Osteocyte (in vitro differentiated cells): ENCODE measurements at regions not wholly inside any gene's neighbourhood (a gene's known extent, or its start where the extent isn't known, plus 50 kb on each side); places are given as distances from the start of the nearest gene placed in this dataset.

ENCODE experiments used
- DNase-seq: peaks from one replicate; pipeline ENCODE4 v3.0.0; 2021; ENCODE audit warnings: mixed read lengths; ENCODE audit not compliant: unreplicated experiment; ENCODE audit errors: extremely low spot score
- H3K27ac Mint-ChIP-seq: one replicate; pipeline ENCODE4 v1.8.0; 2021; ENCODE audit warnings: mild to moderate bottlenecking, mixed read lengths; ENCODE audit not compliant: unreplicated experiment
- H3K27me3 Mint-ChIP-seq: one replicate; pipeline ENCODE4 v1.8.0; 2021; ENCODE audit warnings: mixed read lengths; ENCODE audit not compliant: unreplicated experiment
- H3K36me3 Mint-ChIP-seq: one replicate; pipeline ENCODE4 v1.8.0; 2021; ENCODE audit warnings: mixed read lengths; ENCODE audit not compliant: unreplicated experiment
- H3K4me1 Mint-ChIP-seq: one replicate; pipeline ENCODE4 v1.8.0; 2021; ENCODE audit warnings: mixed read lengths; ENCODE audit not compliant: unreplicated experiment
- H3K4me3 Mint-ChIP-seq: one replicate; pipeline ENCODE4 v1.8.0; 2021; ENCODE audit warnings: mild to moderate bottlenecking, moderate library complexity, mixed read lengths; ENCODE audit not compliant: unreplicated experiment
- H3K9me3 Mint-ChIP-seq: one replicate; pipeline ENCODE4 v1.8.0; 2021; ENCODE audit warnings: mixed read lengths; ENCODE audit not compliant: unreplicated experiment
- TF ChIP-seq, protein P1 (sequence below): fragments of 200-600 bp; sonication (generic); IDR thresholded peaks from 2 replicates; pipeline ENCODE4 v1.5.0; 2021; ENCODE audit warnings: antibody characterized with exemption, mild to moderate bottlenecking, moderate library complexity

DNA sequence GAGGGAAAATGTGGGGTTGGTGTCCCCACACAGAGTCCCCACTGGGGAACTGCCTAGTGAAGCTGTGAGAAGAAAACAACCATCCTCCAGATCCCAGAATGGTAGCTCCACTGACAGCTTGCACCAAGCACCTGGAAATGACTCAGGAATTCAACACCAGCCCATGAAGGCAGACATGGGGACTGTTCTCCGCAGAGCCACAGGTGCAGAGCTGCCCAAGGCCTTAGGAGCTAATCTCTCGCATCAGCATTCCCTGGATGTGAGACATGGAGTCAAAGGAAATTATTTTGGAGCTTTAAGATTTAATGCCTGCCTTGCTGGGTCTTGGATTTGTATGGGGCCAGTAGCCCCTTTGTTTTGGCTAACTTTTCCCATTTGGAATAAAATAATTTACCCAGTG is 367.9 kb downstream of the FAM133A start:
- Mint-ChIP-seq H3K36me3 (no peaks in the 10 kb centered on the region), H3K4me3 (no peak overlapping the region), H3K27ac (no peak overlapping the region), H3K9me3 (peaks cover 33% of the 10 kb centered on the region), H3K27me3 (no peaks in the 10 kb centered on the region), H3K4me1 (no peaks in the 10 kb centered on the region)
- TF ChIP-seq, protein P1, sequence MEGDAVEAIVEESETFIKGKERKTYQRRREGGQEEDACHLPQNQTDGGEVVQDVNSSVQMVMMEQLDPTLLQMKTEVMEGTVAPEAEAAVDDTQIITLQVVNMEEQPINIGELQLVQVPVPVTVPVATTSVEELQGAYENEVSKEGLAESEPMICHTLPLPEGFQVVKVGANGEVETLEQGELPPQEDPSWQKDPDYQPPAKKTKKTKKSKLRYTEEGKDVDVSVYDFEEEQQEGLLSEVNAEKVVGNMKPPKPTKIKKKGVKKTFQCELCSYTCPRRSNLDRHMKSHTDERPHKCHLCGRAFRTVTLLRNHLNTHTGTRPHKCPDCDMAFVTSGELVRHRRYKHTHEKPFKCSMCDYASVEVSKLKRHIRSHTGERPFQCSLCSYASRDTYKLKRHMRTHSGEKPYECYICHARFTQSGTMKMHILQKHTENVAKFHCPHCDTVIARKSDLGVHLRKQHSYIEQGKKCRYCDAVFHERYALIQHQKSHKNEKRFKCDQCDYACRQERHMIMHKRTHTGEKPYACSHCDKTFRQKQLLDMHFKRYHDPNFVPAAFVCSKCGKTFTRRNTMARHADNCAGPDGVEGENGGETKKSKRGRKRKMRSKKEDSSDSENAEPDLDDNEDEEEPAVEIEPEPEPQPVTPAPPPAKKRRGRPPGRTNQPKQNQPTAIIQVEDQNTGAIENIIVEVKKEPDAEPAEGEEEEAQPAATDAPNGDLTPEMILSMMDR, result no peak
- no peak for DNase-seq

DNA sequence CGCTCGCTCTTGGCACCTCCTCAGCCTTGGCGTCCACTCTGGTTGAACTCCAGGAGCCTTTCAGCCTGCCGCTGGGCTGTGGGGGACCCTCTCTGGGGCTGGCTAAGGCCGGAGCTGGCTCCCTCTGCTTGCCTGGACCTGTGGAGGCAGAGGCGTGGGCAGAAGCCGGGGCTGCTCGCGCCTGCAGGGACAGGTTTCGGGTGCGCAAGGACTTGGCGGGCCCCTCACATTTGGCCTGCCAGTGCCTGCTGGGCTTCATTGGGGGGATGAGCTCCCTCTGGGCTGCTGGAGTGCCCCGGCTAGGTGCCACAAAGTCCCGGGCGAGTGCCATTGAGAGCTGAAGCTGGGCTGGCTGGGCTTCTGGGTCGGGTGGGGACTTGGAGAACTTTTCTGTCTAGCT is 371.7 kb downstream of the FAM133A start:
- H3K9me3 Mint-ChIP-seq, result peaks cover 16% of the 10 kb centered on the region
- no peaks in the 10 kb centered on the region for H3K27me3 Mint-ChIP-seq
- no peak overlapping the region for H3K4me3 Mint-ChIP-seq
- no peaks in the 10 kb centered on the region for H3K36me3 Mint-ChIP-seq
- TF ChIP-seq, protein P1, result no peak
- H3K27ac Mint-ChIP-seq, result no peak overlapping the region
- no peak for DNase-seq
- H3K4me1 Mint-ChIP-seq, result no peaks in the 10 kb centered on the region

DNA sequence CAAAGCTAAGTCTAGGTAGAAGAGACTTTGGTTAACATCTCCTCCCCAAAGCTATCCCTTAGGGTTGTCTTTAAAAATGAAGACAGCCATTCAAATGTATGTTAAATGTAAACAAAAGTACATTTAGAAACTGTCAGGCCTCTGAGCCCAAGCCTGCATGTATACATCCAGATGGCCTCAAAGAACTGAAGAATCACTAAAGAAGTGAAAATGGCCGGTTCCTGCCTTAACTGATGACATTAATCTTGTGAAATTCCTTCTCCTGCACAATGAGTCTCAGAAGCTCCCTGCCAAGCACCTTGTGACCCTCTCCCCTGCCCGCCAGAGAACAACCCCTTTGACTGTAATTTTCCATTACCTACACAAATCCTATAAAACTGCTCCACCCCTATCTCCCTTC is 377.9 kb downstream of the FAM133A start:
- no peaks in the 10 kb centered on the region for H3K36me3 Mint-ChIP-seq
- H3K27ac Mint-ChIP-seq, result no peak overlapping the region
- H3K9me3 Mint-ChIP-seq, result no peaks in the 10 kb centered on the region
- no peaks in the 10 kb centered on the region for H3K4me1 Mint-ChIP-seq
- TF ChIP-seq, protein P1, result no peak
- H3K27me3 Mint-ChIP-seq, result no peaks in the 10 kb centered on the region
- no peak for DNase-seq
- no peak overlapping the region for H3K4me3 Mint-ChIP-seq

DNA sequence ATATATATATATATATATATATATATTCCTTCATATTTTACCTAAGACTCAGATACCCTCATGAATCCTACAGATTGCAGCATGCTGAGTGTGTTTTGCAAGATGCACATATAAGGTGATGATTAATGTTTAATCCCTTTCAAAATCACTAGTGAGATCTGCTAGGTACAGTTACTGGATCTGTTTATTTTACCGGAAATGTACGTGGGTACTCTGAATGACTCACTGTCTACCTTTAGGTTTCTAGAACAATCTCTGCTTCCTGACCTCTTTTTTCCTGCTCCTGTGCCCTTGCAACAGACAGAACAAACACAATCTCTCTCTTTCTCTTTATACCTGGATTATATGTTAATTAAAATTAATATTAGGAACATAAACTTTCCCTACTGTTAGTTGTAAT is 379.6 kb downstream of the FAM133A start:
- Mint-ChIP-seq H3K27me3 (no peaks in the 10 kb centered on the region), H3K4me1 (no peaks in the 10 kb centered on the region), H3K4me3 (no peak overlapping the region), H3K36me3 (no peaks in the 10 kb centered on the region), H3K9me3 (no peaks in the 10 kb centered on the region), H3K27ac (no peak overlapping the region)
- TF ChIP-seq, protein P1, result no peak
- DNase-seq, result no peak

DNA sequence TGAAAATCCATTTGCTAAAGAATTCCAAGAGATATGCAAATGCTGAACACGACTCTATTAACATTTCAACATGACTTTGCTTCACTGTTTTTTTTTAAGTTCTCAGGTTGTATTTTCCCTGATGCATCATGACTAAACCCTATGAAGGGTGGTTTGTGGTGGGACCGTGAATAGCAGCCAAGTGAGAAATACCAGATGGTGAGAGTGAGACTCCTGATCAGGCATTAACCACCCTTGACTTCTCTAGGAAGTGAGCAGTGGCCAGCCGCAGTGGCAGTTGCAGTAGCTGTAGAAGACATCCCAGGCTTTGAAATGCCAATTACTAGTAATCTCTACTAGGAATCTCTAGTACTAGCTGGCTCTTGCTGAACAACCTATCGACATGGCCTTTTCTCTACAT is 383.4 kb downstream of the FAM133A start:
- no peaks in the 10 kb centered on the region for H3K36me3 Mint-ChIP-seq
- no peaks in the 10 kb centered on the region for H3K4me1 Mint-ChIP-seq
- H3K4me3 Mint-ChIP-seq, result no peak overlapping the region
- H3K27me3 Mint-ChIP-seq, result no peaks in the 10 kb centered on the region
- TF ChIP-seq, protein P1, result no peak
- no peak for DNase-seq
- H3K9me3 Mint-ChIP-seq, result no peaks in the 10 kb centered on the region
- H3K27ac Mint-ChIP-seq, result no peak overlapping the region
